GM12892 (cell line): ENCODE measurements at regions not wholly inside any gene's neighbourhood (a gene's known extent, or its start where the extent isn't known, plus 50 kb on each side); places are given as distances from the start of the nearest gene placed in this dataset.

Source experiments
- POLR2A ChIP-seq: IDR thresholded peaks from 2 replicates; pipeline ENCODE4 v1.6.1; 2011; ENCODE audit warnings: low read depth, low read length, control low read depth
- POLR2AphosphoS5 ChIP-seq: IDR thresholded peaks from 2 replicates; pipeline ENCODE4 v1.6.1; 2011; ENCODE audit warnings: low read depth, low read length, control low read depth

DNA sequence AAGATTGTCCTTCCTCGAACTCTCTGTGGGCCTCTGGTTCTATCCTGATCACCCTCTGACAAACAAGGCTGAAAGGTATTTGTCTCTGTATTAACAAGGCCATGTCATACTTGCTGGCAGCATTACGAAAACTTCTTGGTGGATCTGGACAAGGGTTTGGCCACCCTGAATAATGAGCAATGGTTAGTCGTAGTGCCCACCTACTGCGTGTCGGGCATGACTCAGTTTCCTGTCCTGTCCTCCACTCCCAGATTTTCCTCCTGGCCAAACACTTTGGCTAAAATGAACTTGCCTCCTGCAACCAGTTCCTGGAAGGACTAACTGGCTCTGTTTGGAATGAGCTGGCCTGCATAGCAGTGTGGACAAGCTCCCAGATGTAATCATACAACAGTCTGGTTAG lies 198.5 kb upstream of the SMIM21 start:
- TF ChIP-seq POLR2A (no peak), POLR2AphosphoS5 (no peak)
